ENCODE measurements at regions not wholly inside any gene's neighbourhood (a gene's known extent, or its start where the extent isn't known, plus 50 kb on each side); places are given as distances from the start of the nearest gene placed in this dataset.

DNA sequence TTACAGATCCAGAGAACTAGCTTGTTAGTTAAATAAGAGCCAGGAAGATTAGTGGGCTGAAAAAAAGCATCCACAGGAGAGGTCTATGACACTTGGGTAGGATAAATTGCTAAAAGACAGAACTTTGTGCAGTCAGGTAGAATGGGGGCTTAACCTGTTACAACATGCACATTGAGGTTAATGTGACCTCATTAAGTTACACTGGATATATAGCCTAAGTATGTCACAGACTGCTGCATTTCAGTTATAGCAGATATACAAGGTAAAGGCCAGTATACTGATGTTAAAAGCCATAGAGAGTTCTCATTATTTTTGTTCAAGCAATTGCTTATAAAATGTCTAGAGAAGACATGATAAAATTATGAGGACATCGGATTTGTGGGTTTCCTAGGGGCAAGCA, 1179.9 kb upstream of the PCDH9 start:
- TF ChIP-seq, protein P1, sequence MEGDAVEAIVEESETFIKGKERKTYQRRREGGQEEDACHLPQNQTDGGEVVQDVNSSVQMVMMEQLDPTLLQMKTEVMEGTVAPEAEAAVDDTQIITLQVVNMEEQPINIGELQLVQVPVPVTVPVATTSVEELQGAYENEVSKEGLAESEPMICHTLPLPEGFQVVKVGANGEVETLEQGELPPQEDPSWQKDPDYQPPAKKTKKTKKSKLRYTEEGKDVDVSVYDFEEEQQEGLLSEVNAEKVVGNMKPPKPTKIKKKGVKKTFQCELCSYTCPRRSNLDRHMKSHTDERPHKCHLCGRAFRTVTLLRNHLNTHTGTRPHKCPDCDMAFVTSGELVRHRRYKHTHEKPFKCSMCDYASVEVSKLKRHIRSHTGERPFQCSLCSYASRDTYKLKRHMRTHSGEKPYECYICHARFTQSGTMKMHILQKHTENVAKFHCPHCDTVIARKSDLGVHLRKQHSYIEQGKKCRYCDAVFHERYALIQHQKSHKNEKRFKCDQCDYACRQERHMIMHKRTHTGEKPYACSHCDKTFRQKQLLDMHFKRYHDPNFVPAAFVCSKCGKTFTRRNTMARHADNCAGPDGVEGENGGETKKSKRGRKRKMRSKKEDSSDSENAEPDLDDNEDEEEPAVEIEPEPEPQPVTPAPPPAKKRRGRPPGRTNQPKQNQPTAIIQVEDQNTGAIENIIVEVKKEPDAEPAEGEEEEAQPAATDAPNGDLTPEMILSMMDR (IDR thresholded peaks at IDR 0.05; ENCODE audit: insufficient read depth, low read length, poor library complexity, severe bottlenecking) = no peak
- TF ChIP-seq EZH2phosphoT487 (conservative IDR thresholded peaks at IDR 0.05; ENCODE audit: low read length) = no peak
